Peyer's patch (tissue), 4 donors: ENCODE measurements at regions not wholly inside any gene's neighbourhood (a gene's known extent, or its start where the extent isn't known, plus 50 kb on each side); places are given as distances from the start of the nearest gene placed in this dataset.

Source experiments
- POLR2A ChIP-seq, 2 donors: fragments of 450-650 bp; IDR thresholded peaks; one replicate each; pipeline ENCODE4 v1.5.1; 2017; ENCODE audit warnings: antibody characterized with exemption in 2 of 2, mild to moderate bottlenecking in 2 of 2, moderate library complexity in 2 of 2
- TF ChIP-seq, protein P1 (sequence below), 6 experiments: fragments of 450-650 bp in 4 of 6; fragments of 200-600 bp in 2 of 6; sonication (generic) in 1 of 6; IDR thresholded peaks; one replicate each; pipeline ENCODE4 v1.5.1; 2017 to 2019; ENCODE audit warnings: antibody characterized with exemption in 6 of 6, mild to moderate bottlenecking in 3 of 6, moderate library complexity in 1 of 6

DNA sequence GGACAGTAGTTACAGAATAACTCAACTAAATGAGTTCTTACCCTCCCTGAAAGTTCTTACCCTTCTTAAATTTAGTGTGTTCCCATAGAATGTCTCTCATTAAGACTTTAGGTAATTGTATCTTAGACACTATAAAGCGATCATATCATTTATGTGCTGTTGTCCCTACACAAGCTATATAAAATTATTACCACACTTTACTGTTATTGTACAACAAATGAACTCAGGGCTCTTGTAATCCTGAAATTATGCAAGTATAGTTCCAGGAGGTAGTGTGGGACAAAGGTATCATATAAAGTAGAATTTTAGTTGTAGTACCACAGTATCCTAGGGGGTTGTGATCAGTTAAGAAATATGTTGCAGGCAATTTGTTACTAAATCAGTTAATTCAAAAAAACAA is 167.4 kb upstream of the CARMIL1 start:
- no peak for TF ChIP-seq POLR2A (IDR thresholded peaks at IDR 0.05)
- TF ChIP-seq, protein P1, sequence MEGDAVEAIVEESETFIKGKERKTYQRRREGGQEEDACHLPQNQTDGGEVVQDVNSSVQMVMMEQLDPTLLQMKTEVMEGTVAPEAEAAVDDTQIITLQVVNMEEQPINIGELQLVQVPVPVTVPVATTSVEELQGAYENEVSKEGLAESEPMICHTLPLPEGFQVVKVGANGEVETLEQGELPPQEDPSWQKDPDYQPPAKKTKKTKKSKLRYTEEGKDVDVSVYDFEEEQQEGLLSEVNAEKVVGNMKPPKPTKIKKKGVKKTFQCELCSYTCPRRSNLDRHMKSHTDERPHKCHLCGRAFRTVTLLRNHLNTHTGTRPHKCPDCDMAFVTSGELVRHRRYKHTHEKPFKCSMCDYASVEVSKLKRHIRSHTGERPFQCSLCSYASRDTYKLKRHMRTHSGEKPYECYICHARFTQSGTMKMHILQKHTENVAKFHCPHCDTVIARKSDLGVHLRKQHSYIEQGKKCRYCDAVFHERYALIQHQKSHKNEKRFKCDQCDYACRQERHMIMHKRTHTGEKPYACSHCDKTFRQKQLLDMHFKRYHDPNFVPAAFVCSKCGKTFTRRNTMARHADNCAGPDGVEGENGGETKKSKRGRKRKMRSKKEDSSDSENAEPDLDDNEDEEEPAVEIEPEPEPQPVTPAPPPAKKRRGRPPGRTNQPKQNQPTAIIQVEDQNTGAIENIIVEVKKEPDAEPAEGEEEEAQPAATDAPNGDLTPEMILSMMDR (IDR thresholded peaks at IDR 0.05), result no peak
